OCI-LY1 (cell line): ENCODE measurements at regions not wholly inside any gene's neighbourhood (a gene's known extent, or its start where the extent isn't known, plus 50 kb on each side); places are given as distances from the start of the nearest gene placed in this dataset.

ENCODE experiments used
- EZH2 ChIP-seq: fragments of 200-600 bp; sonication (generic), shearing (Covaris generic); IDR thresholded peaks from 2 replicates; pipeline ENCODE4 v1.8.0; 2017; ENCODE audit warnings: borderline replicate concordance, mixed run types, mild to moderate bottlenecking, antibody characterized with exemption, low read length, moderate library complexity, mixed read lengths
- TF ChIP-seq, protein P1 (sequence below): fragments of 200-600 bp; sonication (generic), shearing (Covaris generic); IDR thresholded peaks from 2 replicates; pipeline ENCODE4 v1.5.1; 2017; ENCODE audit warnings: mild to moderate bottlenecking, antibody characterized with exemption, low read length, moderate library complexity, mixed read lengths

DNA sequence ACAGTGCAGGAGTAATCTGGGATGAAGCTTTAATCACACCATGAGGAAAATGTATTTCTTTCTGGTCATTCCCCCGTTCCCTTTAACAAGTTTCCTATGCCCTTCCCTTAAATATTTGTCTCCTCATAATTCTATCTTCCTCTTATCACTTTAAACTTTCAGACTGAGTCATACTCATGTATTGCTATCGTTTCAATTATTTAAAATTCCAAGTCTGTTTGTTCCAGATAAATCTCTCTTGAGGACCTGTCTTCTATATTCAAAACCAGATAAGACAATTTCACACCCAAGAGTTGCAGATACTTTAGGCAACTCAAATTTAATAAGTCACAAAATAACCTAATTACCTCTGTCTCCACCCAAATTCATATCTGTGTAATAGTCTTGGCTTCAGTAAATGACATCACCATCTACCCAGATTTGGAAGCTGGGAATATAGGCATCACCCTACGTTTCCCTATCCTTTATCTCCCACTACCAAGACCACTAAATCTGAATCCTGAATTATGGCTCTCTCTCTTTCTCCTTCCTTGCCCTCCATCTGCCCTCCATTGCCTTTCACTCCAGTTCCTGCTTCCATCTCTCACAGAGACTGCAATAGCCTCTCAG, 220.1 kb downstream of the PYDC2 start:
- TF ChIP-seq, protein P1, sequence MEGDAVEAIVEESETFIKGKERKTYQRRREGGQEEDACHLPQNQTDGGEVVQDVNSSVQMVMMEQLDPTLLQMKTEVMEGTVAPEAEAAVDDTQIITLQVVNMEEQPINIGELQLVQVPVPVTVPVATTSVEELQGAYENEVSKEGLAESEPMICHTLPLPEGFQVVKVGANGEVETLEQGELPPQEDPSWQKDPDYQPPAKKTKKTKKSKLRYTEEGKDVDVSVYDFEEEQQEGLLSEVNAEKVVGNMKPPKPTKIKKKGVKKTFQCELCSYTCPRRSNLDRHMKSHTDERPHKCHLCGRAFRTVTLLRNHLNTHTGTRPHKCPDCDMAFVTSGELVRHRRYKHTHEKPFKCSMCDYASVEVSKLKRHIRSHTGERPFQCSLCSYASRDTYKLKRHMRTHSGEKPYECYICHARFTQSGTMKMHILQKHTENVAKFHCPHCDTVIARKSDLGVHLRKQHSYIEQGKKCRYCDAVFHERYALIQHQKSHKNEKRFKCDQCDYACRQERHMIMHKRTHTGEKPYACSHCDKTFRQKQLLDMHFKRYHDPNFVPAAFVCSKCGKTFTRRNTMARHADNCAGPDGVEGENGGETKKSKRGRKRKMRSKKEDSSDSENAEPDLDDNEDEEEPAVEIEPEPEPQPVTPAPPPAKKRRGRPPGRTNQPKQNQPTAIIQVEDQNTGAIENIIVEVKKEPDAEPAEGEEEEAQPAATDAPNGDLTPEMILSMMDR = no peak
- no peak for TF ChIP-seq EZH2
